ENCODE measurements at regions not wholly inside any gene's neighbourhood (a gene's known extent, or its start where the extent isn't known, plus 50 kb on each side); places are given as distances from the start of the nearest gene placed in this dataset.

- DNase-seq (ENCODE audit: low read depth) = no peak
- TF ChIP-seq CTCF (IDR thresholded peaks at IDR 0.05; ENCODE audit: control insufficient read depth, extremely low read depth, insufficient read depth) = no peak
These were observed 113.9 kb downstream of the COPS8 start for GRCh38 chr2:237199577-237199976.

GRCh38 chr2:237200462-237200861 lies 114.8 kb downstream of the COPS8 start:
- no peak for DNase-seq (ENCODE audit: low read depth)
- no peak for TF ChIP-seq CTCF (IDR thresholded peaks at IDR 0.05; ENCODE audit: control insufficient read depth, extremely low read depth, insufficient read depth)
- H3K4me3 ChIP-seq (ENCODE audit: low read depth, low read length) = no peak overlapping the region

More at GRCh38 chr2:237199577-237199976, 113.9 kb downstream of the COPS8 start:
- H3K4me3 ChIP-seq (ENCODE audit: low read depth, low read length) = no peak overlapping the region

- DNase-seq (ENCODE audit: low read depth) = no peak
- no peak overlapping the region for H3K4me3 ChIP-seq (ENCODE audit: low read depth, low read length)
- no peak for TF ChIP-seq CTCF (IDR thresholded peaks at IDR 0.05; ENCODE audit: control insufficient read depth, extremely low read depth, insufficient read depth)
These were observed 116.0 kb downstream of the COPS8 start for GRCh38 chr2:237201461-237202287.

- H3K4me3 ChIP-seq (ENCODE audit: low read depth, low read length) = no peak overlapping the region
- no peak for DNase-seq (ENCODE audit: low read depth)
- TF ChIP-seq CTCF (IDR thresholded peaks at IDR 0.05; ENCODE audit: control insufficient read depth, extremely low read depth, insufficient read depth) = no peak
These were observed 116.8 kb downstream of the COPS8 start for GRCh38 chr2:237202288-237203030.

GRCh38 chr2:237205043-237205541 lies 119.4 kb downstream of the COPS8 start:
- no peak overlapping the region for H3K4me3 ChIP-seq (ENCODE audit: low read depth, low read length)
- TF ChIP-seq CTCF (IDR thresholded peaks at IDR 0.05; ENCODE audit: control insufficient read depth, extremely low read depth, insufficient read depth) = no peak
- DNase-seq (ENCODE audit: low read depth) = no peak

- TF ChIP-seq CTCF (IDR thresholded peaks at IDR 0.05; ENCODE audit: control insufficient read depth, extremely low read depth, insufficient read depth) = no peak
- no peak for DNase-seq (ENCODE audit: low read depth)
- no peak overlapping the region for H3K4me3 ChIP-seq (ENCODE audit: low read depth, low read length)
These were observed 119.9 kb downstream of the COPS8 start for GRCh38 chr2:237205561-237205971.
